Prostate gland (tissue), 2 donors: ENCODE measurements at regions not wholly inside any gene's neighbourhood (a gene's known extent, or its start where the extent isn't known, plus 50 kb on each side); places are given as distances from the start of the nearest gene placed in this dataset.

Experiments
- CTCF ChIP-seq, 4 experiments: fragments of 200-600 bp in 2 of 4; fragments of 450-650 bp in 2 of 4; sonication (generic) in 2 of 4; IDR thresholded peaks; 1 replicate in 3 of 4; 2 replicates in 1 of 4; pipeline ENCODE4 v1.5.1; 2016 to 2019; ENCODE audit warnings: antibody characterized with exemption in 4 of 4, mild to moderate bottlenecking in 2 of 4, moderate library complexity in 2 of 4
- POLR2A ChIP-seq: fragments of 450-650 bp; IDR thresholded peaks from one replicate; pipeline ENCODE4 v1.6.1; 2016; ENCODE audit warnings: antibody characterized with exemption, mild to moderate bottlenecking
- POLR2AphosphoS5 ChIP-seq: sonication (generic); formaldehyde crosslinking; IDR thresholded peaks from one replicate; pipeline ENCODE4 v1.6.1; 2017; ENCODE audit warnings: antibody characterized with exemption

- no peak for TF ChIP-seq CTCF (IDR thresholded peaks at IDR 0.05)
- TF ChIP-seq POLR2A = no peak
- TF ChIP-seq POLR2AphosphoS5 = no peak
Observed at GRCh38 chr7:86953653-86954336, 105.7 kb downstream of the ELAPOR2 start.
